ENCODE measurements at regions not wholly inside any gene's neighbourhood (a gene's known extent, or its start where the extent isn't known, plus 50 kb on each side); places are given as distances from the start of the nearest gene placed in this dataset.

- Mint-ChIP-seq H3K4me3 (ENCODE audit: low read depth, unreplicated experiment) (no peak overlapping the region), H3K27ac (ENCODE audit: unreplicated experiment) (no peak overlapping the region), H3K4me1 (ENCODE audit: low read depth, unreplicated experiment) (no peaks in the 10 kb centered on the region), H3K27me3 (ENCODE audit: unreplicated experiment) (no peaks in the 10 kb centered on the region), H3K9me3 (ENCODE audit: low read depth, unreplicated experiment) (peaks cover 4% of the 10 kb centered on the region), H3K36me3 (ENCODE audit: insufficient read depth, unreplicated experiment) (no peaks in the 10 kb centered on the region)
- TF ChIP-seq CTCF (IDR thresholded peaks at IDR 0.05; ENCODE audit: unreplicated experiment), result no peak
- BruUV-seq (replicated peaks), result no TSS peak
- CTCF ChIA-PET, result no interaction called here
- intact Hi-C loops (cut with micrococcal nuclease; ENCODE audit: unreplicated experiment), result no loop called here
- no peak for DNase-seq
Measured at GRCh38 chr15:26460165-26460564, 312.7 kb downstream of the GABRB3 start.

- Mint-ChIP-seq H3K36me3 (ENCODE audit: insufficient read depth, unreplicated experiment) (no peaks in the 10 kb centered on the region), H3K27ac (ENCODE audit: unreplicated experiment) (no peak overlapping the region), H3K9me3 (ENCODE audit: low read depth, unreplicated experiment) (peaks cover 4% of the 10 kb centered on the region), H3K27me3 (ENCODE audit: unreplicated experiment) (no peaks in the 10 kb centered on the region), H3K4me3 (ENCODE audit: low read depth, unreplicated experiment) (no peak overlapping the region), H3K4me1 (ENCODE audit: low read depth, unreplicated experiment) (no peaks in the 10 kb centered on the region)
- no TSS peak for BruUV-seq (replicated peaks)
- DNase-seq, result no peak
- TF ChIP-seq CTCF (IDR thresholded peaks at IDR 0.05; ENCODE audit: unreplicated experiment), result no peak
- intact Hi-C loops (cut with micrococcal nuclease; ENCODE audit: unreplicated experiment), result no loop called here
- CTCF ChIA-PET, result no interaction called here
Measured at GRCh38 chr15:26455828-26456227, 317.0 kb downstream of the GABRB3 start.

GRCh38 chr15:26453914-26454313 lies 319.0 kb downstream of the GABRB3 start:
- BruUV-seq (replicated peaks), result no TSS peak
- no peaks in the 10 kb centered on the region for H3K36me3 Mint-ChIP-seq (ENCODE audit: insufficient read depth, unreplicated experiment)
- TF ChIP-seq CTCF (IDR thresholded peaks at IDR 0.05; ENCODE audit: unreplicated experiment), result no peak
- DNase-seq, result no peak
- no peaks in the 10 kb centered on the region for H3K4me1 Mint-ChIP-seq (ENCODE audit: low read depth, unreplicated experiment)
- no peak overlapping the region for H3K27ac Mint-ChIP-seq (ENCODE audit: unreplicated experiment)
- H3K27me3 Mint-ChIP-seq (ENCODE audit: unreplicated experiment), result no peaks in the 10 kb centered on the region
- intact Hi-C loops (cut with micrococcal nuclease; ENCODE audit: unreplicated experiment), result no loop called here
- no peak overlapping the region for H3K4me3 Mint-ChIP-seq (ENCODE audit: low read depth, unreplicated experiment)
- peaks cover under 1% of the 10 kb centered on the region for H3K9me3 Mint-ChIP-seq (ENCODE audit: low read depth, unreplicated experiment)
- CTCF ChIA-PET, result no interaction called here

GRCh38 chr15:26451995-26452394 lies 320.9 kb downstream of the GABRB3 start:
- Mint-ChIP-seq H3K27me3 (ENCODE audit: unreplicated experiment) (no peaks in the 10 kb centered on the region), H3K27ac (ENCODE audit: unreplicated experiment) (no peak overlapping the region), H3K36me3 (ENCODE audit: insufficient read depth, unreplicated experiment) (no peaks in the 10 kb centered on the region), H3K4me1 (ENCODE audit: low read depth, unreplicated experiment) (no peaks in the 10 kb centered on the region), H3K9me3 (ENCODE audit: low read depth, unreplicated experiment) (no peaks in the 10 kb centered on the region), H3K4me3 (ENCODE audit: low read depth, unreplicated experiment) (no peak overlapping the region)
- CTCF ChIA-PET, result no interaction called here
- DNase-seq, result no peak
- BruUV-seq (replicated peaks), result no TSS peak
- no peak for TF ChIP-seq CTCF (IDR thresholded peaks at IDR 0.05; ENCODE audit: unreplicated experiment)
- intact Hi-C loops (cut with micrococcal nuclease; ENCODE audit: unreplicated experiment), result no loop called here

GRCh38 chr15:26449291-26449690 lies 323.6 kb downstream of the GABRB3 start:
- Mint-ChIP-seq H3K27ac (ENCODE audit: unreplicated experiment) (no peak overlapping the region), H3K36me3 (ENCODE audit: insufficient read depth, unreplicated experiment) (no peaks in the 10 kb centered on the region), H3K27me3 (ENCODE audit: unreplicated experiment) (no peaks in the 10 kb centered on the region), H3K4me1 (ENCODE audit: low read depth, unreplicated experiment) (no peaks in the 10 kb centered on the region), H3K9me3 (ENCODE audit: low read depth, unreplicated experiment) (no peaks in the 10 kb centered on the region), H3K4me3 (ENCODE audit: low read depth, unreplicated experiment) (no peak overlapping the region)
- intact Hi-C loops (cut with micrococcal nuclease; ENCODE audit: unreplicated experiment), result no loop called here
- CTCF ChIA-PET, result no interaction called here
- DNase-seq, result no peak
- TF ChIP-seq CTCF (IDR thresholded peaks at IDR 0.05; ENCODE audit: unreplicated experiment), result no peak
- BruUV-seq (replicated peaks), result no TSS peak

Measured in Calu3 (cell line).